SK-N-SH (cell line): ENCODE measurements at regions not wholly inside any gene's neighbourhood (a gene's known extent, or its start where the extent isn't known, plus 50 kb on each side); places are given as distances from the start of the nearest gene placed in this dataset.

Source experiments
- CTCF ChIA-PET: fragments of 300-600, 350-600 bp; formaldehyde crosslinking; extraction: SDS; loops from one replicate; lab custom pipeline; 2021; lab: Yijun Ruan, JAX
- POLR2A ChIA-PET: fragments of 350-600 bp; sonication (Branson Sonifier 250); formaldehyde crosslinking; extraction: SDS; loops from one replicate; lab custom pipeline; 2020; ENCODE audit warnings: antibody characterized with exemption, inconsistent platforms; lab: Yijun Ruan, JAX
- DNase-seq: peaks from one replicate; pipeline ENCODE4 v3.0.0; 2012
- H2AFZ ChIP-seq: fragments of 200-600 bp; sonication (generic); 2 replicates; pipeline ENCODE4 v1.8.1; 2016; ENCODE audit warnings: antibody characterized with exemption, mild to moderate bottlenecking, low read depth
- H3F3A ChIP-seq: fragments of 200-600 bp; sonication (generic); replicated peaks from 2 replicates; pipeline ENCODE3; 2016; ENCODE audit warnings: antibody characterized with exemption, mild to moderate bottlenecking; ENCODE audit not compliant: insufficient read depth
- H3K27ac ChIP-seq, 2 experiments: fragments of 200-500 bp in 1 of 2; fragments of 200-600 bp in 1 of 2; sonication (Bioruptor generic) in 1 of 2; sonication (generic), shearing (Covaris generic) in 1 of 2; 2 replicates each; pipeline versions ENCODE4 v1.5.1 to v1.6.1; 2014 to 2016; ENCODE audit warnings: low read depth in 2 of 2, inconsistent platforms in 1 of 2, low read length in 1 of 2, mild to moderate bottlenecking in 1 of 2, mixed read lengths in 1 of 2
- H3K27me3 ChIP-seq: fragments of 200-600 bp; sonication (generic), shearing (Covaris generic); 2 replicates; pipeline ENCODE4 v1.6.1; 2016; ENCODE audit warnings: mixed run types; ENCODE audit not compliant: insufficient read depth
- H3K36me3 ChIP-seq, 2 experiments: fragments of 200-500 bp in 1 of 2; fragments of 200-600 bp in 1 of 2; sonication (Bioruptor generic) in 1 of 2; sonication (generic) in 1 of 2; replicated peaks in 1 of 2; 2 replicates each; pipeline versions ENCODE3 to v1.5.1; 2014 to 2016; ENCODE audit warnings: low read length in 1 of 2, mild to moderate bottlenecking in 1 of 2; ENCODE audit not compliant: insufficient read depth in 2 of 2, control insufficient read depth in 1 of 2
- H3K4me1 ChIP-seq, 2 experiments: fragments of 200-500 bp in 1 of 2; fragments of 200-600 bp in 1 of 2; sonication (Bioruptor generic) in 1 of 2; sonication (generic), shearing (Covaris generic) in 1 of 2; 2 replicates each; pipeline versions ENCODE4 v1.5.1 to v1.6.1; 2014 to 2016; ENCODE audit warnings: low read depth in 1 of 2, low read length in 1 of 2, mixed run types in 1 of 2; ENCODE audit not compliant: insufficient read depth in 2 of 2, control insufficient read depth in 1 of 2
- H3K4me2 ChIP-seq: fragments of 200-600 bp; sonication (generic), shearing (Covaris generic); 2 replicates; pipeline ENCODE4 v1.6.1; 2017; ENCODE audit warnings: mixed run types
- H3K4me3 ChIP-seq, 2 experiments: fragments of 200-500 bp in 1 of 2; fragments of 200-600 bp in 1 of 2; sonication (Bioruptor generic) in 1 of 2; sonication (generic), shearing (Covaris generic) in 1 of 2; 2 replicates each; pipeline versions ENCODE4 v1.5.1 to v1.8.1; 2014 to 2016; ENCODE audit warnings: low read depth in 2 of 2, inconsistent platforms in 1 of 2, low read length in 1 of 2, mild to moderate bottlenecking in 1 of 2, mixed read lengths in 1 of 2, moderate library complexity in 1 of 2
- H3K79me2 ChIP-seq: fragments of 200-600 bp; sonication (generic); 2 replicates; pipeline ENCODE4 v1.8.1; 2017; ENCODE audit warnings: mild to moderate bottlenecking; ENCODE audit not compliant: insufficient read depth
- H3K9ac ChIP-seq: fragments of 200-600 bp; sonication (generic); 2 replicates; pipeline ENCODE4 v1.6.1; 2017; ENCODE audit warnings: mixed run types
- H3K9me2 ChIP-seq: fragments of 200-600 bp; sonication (generic); 2 replicates; pipeline ENCODE4 v1.6.1; 2017; ENCODE audit warnings: mixed run types
- H3K9me3 ChIP-seq: fragments of 200-600 bp; sonication (generic); 2 replicates; pipeline ENCODE4 v1.6.1; 2017; ENCODE audit warnings: mixed run types, mild to moderate bottlenecking, moderate library complexity
- H4K20me1 ChIP-seq: fragments of 200-600 bp; sonication (generic); 2 replicates; pipeline ENCODE4 v1.6.1; 2017; ENCODE audit warnings: mild to moderate bottlenecking, mixed run types; ENCODE audit not compliant: insufficient read depth
- CHD2 ChIP-seq: fragments of 150-350 bp; IDR thresholded peaks from 2 replicates; pipeline ENCODE4 v1.6.1; 2018; ENCODE audit warnings: low read length; ENCODE audit not compliant: partially characterized antibody
- ELF1 ChIP-seq: IDR thresholded peaks from 2 replicates; pipeline ENCODE4 v1.4.0; 2012
- EZH2phosphoT487 ChIP-seq: fragments of 200-600 bp; sonication (generic); IDR thresholded peaks from 2 replicates; pipeline ENCODE4 v1.6.1; 2017; ENCODE audit warnings: low read depth, mixed run types, mild to moderate bottlenecking, antibody characterized with exemption, moderate library complexity, borderline replicate concordance
- FOSL2 ChIP-seq: IDR thresholded peaks from 2 replicates; pipeline ENCODE4 v1.4.0; 2012; ENCODE audit warnings: low read depth, mild to moderate bottlenecking, moderate library complexity, borderline replicate concordance
- FOXJ3 ChIP-seq: sonication (generic); formaldehyde crosslinking; IDR thresholded peaks from 2 replicates; pipeline ENCODE4 v1.5.1; 2020; ENCODE audit warnings: mild to moderate bottlenecking, missing genetic modification reagents
- JUND ChIP-seq: IDR thresholded peaks from 2 replicates; pipeline ENCODE4 v1.4.0; 2012
- MAX ChIP-seq: IDR thresholded peaks from 2 replicates; pipeline ENCODE4 v1.4.0; 2012; ENCODE audit warnings: low read depth
- MEF2A ChIP-seq: IDR thresholded peaks from 2 replicates; pipeline ENCODE4 v1.4.0; 2012; ENCODE audit warnings: low read depth, borderline replicate concordance
- NFIC ChIP-seq: IDR thresholded peaks from 2 replicates; pipeline ENCODE4 v1.4.0; 2012; ENCODE audit warnings: borderline replicate concordance
- NRF1 ChIP-seq: IDR thresholded peaks from 2 replicates; pipeline ENCODE4 v1.6.1; 2012; ENCODE audit warnings: low read depth, mild to moderate bottlenecking, low read length
- PBX3 ChIP-seq: IDR thresholded peaks from 2 replicates; pipeline ENCODE4; 2012
- POLR2AphosphoS5 ChIP-seq: IDR thresholded peaks from 2 replicates; pipeline ENCODE4 v1.6.1; 2012; ENCODE audit warnings: low read depth, low read length
- RCOR1 ChIP-seq: fragments of 150-350 bp; IDR thresholded peaks from 2 replicates; pipeline ENCODE4 v1.6.1; 2017; ENCODE audit warnings: antibody characterized with exemption, low read length
- RFX5 ChIP-seq: IDR thresholded peaks from 2 replicates; pipeline ENCODE4 v1.6.1; 2012; ENCODE audit warnings: mild to moderate bottlenecking, improper control_type of control experiment, low read length
- RXRA ChIP-seq: IDR thresholded peaks from 2 replicates; pipeline ENCODE4 v1.4.0; 2012; ENCODE audit warnings: low read depth, mild to moderate bottlenecking, borderline replicate concordance
- SIN3A ChIP-seq: IDR thresholded peaks from 2 replicates; pipeline ENCODE4 v1.6.1; 2012; ENCODE audit warnings: low read depth, mild to moderate bottlenecking, low read length, moderate library complexity, borderline replicate concordance
- TEAD4 ChIP-seq: IDR thresholded peaks from 2 replicates; pipeline ENCODE4 v1.4.0; 2012; ENCODE audit warnings: mild to moderate bottlenecking, borderline replicate concordance; ENCODE audit not compliant: insufficient read depth
- USF2 ChIP-seq: fragments of 150-350 bp; IDR thresholded peaks from 2 replicates; pipeline ENCODE4 v1.6.1; 2017; ENCODE audit warnings: antibody characterized with exemption, low read length, low read depth, borderline replicate concordance
- YY1 ChIP-seq: IDR thresholded peaks from 2 replicates; pipeline ENCODE4 v1.4.0; 2012; ENCODE audit warnings: low read depth, mild to moderate bottlenecking
- WGBS: methylation state at CpG from one replicate; pipeline ENCODE4 v1.1.6; 2017; ENCODE audit warnings: low lambda C conversion rate; 5-methylcytosine and 5-hydroxymethylcytosine counted together
- TF ChIP-seq, protein P1 (sequence below): IDR thresholded peaks from 2 replicates; pipeline ENCODE4 v1.4.0; 2012; ENCODE audit warnings: low read depth, borderline replicate concordance
- TF ChIP-seq, protein P2 (sequence below): fragments of 200-600 bp; sonication (generic); IDR thresholded peaks from 2 replicates; pipeline ENCODE4 v1.6.1; 2017; ENCODE audit warnings: antibody characterized with exemption, mild to moderate bottlenecking, moderate library complexity

GRCh38 chr10:131652438-131653139, 248.2 kb upstream of the PPP2R2D start (continued):
- no peak for TF ChIP-seq PBX3
- TF ChIP-seq ELF1, result no peak
- no peak for TF ChIP-seq MAX
- no peak for TF ChIP-seq JUND
- TF ChIP-seq FOXJ3 (CRISPR knock-in tag), result no peak
- no peak for TF ChIP-seq TEAD4
- no peak for TF ChIP-seq RXRA
- no peak for TF ChIP-seq POLR2AphosphoS5
- TF ChIP-seq, protein P1, sequence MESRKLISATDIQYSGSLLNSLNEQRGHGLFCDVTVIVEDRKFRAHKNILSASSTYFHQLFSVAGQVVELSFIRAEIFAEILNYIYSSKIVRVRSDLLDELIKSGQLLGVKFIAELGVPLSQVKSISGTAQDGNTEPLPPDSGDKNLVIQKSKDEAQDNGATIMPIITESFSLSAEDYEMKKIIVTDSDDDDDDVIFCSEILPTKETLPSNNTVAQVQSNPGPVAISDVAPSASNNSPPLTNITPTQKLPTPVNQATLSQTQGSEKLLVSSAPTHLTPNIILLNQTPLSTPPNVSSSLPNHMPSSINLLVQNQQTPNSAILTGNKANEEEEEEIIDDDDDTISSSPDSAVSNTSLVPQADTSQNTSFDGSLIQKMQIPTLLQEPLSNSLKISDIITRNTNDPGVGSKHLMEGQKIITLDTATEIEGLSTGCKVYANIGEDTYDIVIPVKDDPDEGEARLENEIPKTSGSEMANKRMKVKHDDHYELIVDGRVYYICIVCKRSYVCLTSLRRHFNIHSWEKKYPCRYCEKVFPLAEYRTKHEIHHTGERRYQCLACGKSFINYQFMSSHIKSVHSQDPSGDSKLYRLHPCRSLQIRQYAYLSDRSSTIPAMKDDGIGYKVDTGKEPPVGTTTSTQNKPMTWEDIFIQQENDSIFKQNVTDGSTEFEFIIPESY, result no peak
- TF ChIP-seq RCOR1, result no peak
- TF ChIP-seq YY1, result no peak

DNA sequence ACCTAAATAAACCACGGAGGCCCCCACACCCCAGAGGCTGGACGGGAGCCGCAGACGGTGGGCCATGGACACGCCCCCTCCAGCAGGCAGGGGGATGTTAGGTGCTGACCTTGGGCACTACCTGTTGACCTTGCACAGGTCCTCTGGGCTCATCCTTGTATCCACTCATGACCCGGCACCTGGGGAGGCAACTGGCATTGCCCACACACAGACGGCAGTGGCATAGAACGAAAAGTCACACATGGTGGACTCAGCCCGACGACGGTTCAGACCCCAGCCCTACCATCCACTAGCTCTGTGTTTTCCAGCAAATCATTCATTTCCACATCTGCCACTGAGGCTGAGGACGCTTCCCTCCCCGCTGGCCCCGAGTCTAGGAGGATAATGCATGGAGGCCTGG, 247.7 kb upstream of the PPP2R2D start:
- no peaks in the 10 kb centered on the region for H3K36me3 ChIP-seq
- H3K79me2 ChIP-seq, result no peaks in the 10 kb centered on the region
- no peaks in the 10 kb centered on the region for H3K27me3 ChIP-seq
- ChIA-PET POLR2A (no interaction called here), CTCF (interaction anchor here (1.0 kb wide), 1 partner anchor 342 kb away, joined by 3 read pairs; no protein-coding TSS in a partner anchor)
- H3K9me2 ChIP-seq, result no peaks in the 10 kb centered on the region
- no peak overlapping the region for H3K9ac ChIP-seq
- peaks cover 0 to 17% of the 10 kb centered on the region in 2 experiments; a peak in 1 of 4 replicates for H3K4me1 ChIP-seq
- no peak overlapping the region for H3K27ac ChIP-seq
- H3K4me3 ChIP-seq, result no peak overlapping the region
- no peak overlapping the region for H2AFZ ChIP-seq
- WGBS, result 63% methylated on average over 14 of the region's 14 CpGs
- H4K20me1 ChIP-seq, result no peaks in the 10 kb centered on the region
- no peaks in the 10 kb centered on the region for H3F3A ChIP-seq
- no peak for DNase-seq
- TF ChIP-seq CHD2, result no peak
- no peak for TF ChIP-seq NRF1
- no peak for TF ChIP-seq FOSL2
- TF ChIP-seq RXRA, result no peak
- no peak for TF ChIP-seq MEF2A
- TF ChIP-seq FOXJ3 (CRISPR knock-in tag), result no peak
- TF ChIP-seq SIN3A, result no peak
- TF ChIP-seq, protein P2, sequence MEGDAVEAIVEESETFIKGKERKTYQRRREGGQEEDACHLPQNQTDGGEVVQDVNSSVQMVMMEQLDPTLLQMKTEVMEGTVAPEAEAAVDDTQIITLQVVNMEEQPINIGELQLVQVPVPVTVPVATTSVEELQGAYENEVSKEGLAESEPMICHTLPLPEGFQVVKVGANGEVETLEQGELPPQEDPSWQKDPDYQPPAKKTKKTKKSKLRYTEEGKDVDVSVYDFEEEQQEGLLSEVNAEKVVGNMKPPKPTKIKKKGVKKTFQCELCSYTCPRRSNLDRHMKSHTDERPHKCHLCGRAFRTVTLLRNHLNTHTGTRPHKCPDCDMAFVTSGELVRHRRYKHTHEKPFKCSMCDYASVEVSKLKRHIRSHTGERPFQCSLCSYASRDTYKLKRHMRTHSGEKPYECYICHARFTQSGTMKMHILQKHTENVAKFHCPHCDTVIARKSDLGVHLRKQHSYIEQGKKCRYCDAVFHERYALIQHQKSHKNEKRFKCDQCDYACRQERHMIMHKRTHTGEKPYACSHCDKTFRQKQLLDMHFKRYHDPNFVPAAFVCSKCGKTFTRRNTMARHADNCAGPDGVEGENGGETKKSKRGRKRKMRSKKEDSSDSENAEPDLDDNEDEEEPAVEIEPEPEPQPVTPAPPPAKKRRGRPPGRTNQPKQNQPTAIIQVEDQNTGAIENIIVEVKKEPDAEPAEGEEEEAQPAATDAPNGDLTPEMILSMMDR, result no peak
- no peak for TF ChIP-seq USF2
- TF ChIP-seq EZH2phosphoT487, result no peak
- no peak for TF ChIP-seq PBX3
- TF ChIP-seq RFX5, result no peak
- TF ChIP-seq NFIC, result no peak
- no peaks in the 10 kb centered on the region; the same call in 1 of the 2 replicates for H3K9me3 ChIP-seq
- no peak overlapping the region for H3K4me2 ChIP-seq
